Keratinocyte (primary cell): ENCODE measurements at regions not wholly inside any gene's neighbourhood (a gene's known extent, or its start where the extent isn't known, plus 50 kb on each side); places are given as distances from the start of the nearest gene placed in this dataset.

Source experiments
- DNase-seq: peaks from one replicate; pipeline ENCODE4 v3.0.0-alpha.2; 2011; ENCODE audit warnings: low read depth, missing footprints, low spot score
- FAIRE-seq: peaks from 2 replicates; lab custom pipeline; 2011; peaks lifted over from hg19 to GRCh38; lab: Jason Lieb, UNC
- H2AFZ ChIP-seq: 2 replicates; pipeline ENCODE4 v1.6.0; 2012; ENCODE audit warnings: low read length, control low read depth, inconsistent platforms; ENCODE audit not compliant: control insufficient read depth
- H3K27ac ChIP-seq: 2 replicates; pipeline ENCODE4 v1.5.1; 2011; ENCODE audit warnings: low read length; ENCODE audit not compliant: control insufficient read depth, insufficient read depth
- H3K27me3 ChIP-seq: 3 replicates; pipeline ENCODE4 v1.6.0; 2011; ENCODE audit warnings: low read length; ENCODE audit not compliant: control insufficient read depth, insufficient read depth; ENCODE audit errors: extremely low read depth
- H3K36me3 ChIP-seq, 2 experiments: 2 replicates in 1 of 2; 3 replicates in 1 of 2; pipeline ENCODE4 v1.5.1; 2011; ENCODE audit warnings: low read length in 2 of 2, mild to moderate bottlenecking in 1 of 2; ENCODE audit not compliant: control insufficient read depth in 2 of 2, insufficient read depth in 2 of 2; ENCODE audit errors: extremely low read depth in 1 of 2
- H3K4me1 ChIP-seq: 3 replicates; pipeline ENCODE4 v1.5.1; 2011; ENCODE audit warnings: low read length; ENCODE audit not compliant: control insufficient read depth, insufficient read depth; ENCODE audit errors: extremely low read depth
- H3K4me2 ChIP-seq: 3 replicates; pipeline ENCODE4 v1.6.0; 2011; ENCODE audit warnings: low read depth, low read length; ENCODE audit not compliant: control insufficient read depth, insufficient read depth; ENCODE audit errors: extremely low read depth
- H3K4me3 ChIP-seq, 3 experiments: fragments of 200-600 bp in 1 of 3; sonication (generic) in 1 of 3; 2 replicates in 2 of 3; 3 replicates in 1 of 3; pipeline ENCODE4 v1.5.1; 2011 to 2016; ENCODE audit warnings: low read length in 3 of 3, mild to moderate bottlenecking in 3 of 3, control low read depth in 2 of 3, inconsistent platforms in 1 of 3, low read depth in 1 of 3, mixed read lengths in 1 of 3, mixed run types in 1 of 3, moderate library complexity in 1 of 3; ENCODE audit not compliant: control insufficient read depth in 2 of 3, insufficient read depth in 2 of 3; ENCODE audit errors: extremely low read depth in 1 of 3
- H3K79me2 ChIP-seq: 2 replicates; pipeline ENCODE4 v1.6.0; 2012; ENCODE audit warnings: low read length; ENCODE audit not compliant: control insufficient read depth, insufficient read depth
- H3K9ac ChIP-seq: 3 replicates; pipeline ENCODE4 v1.6.0; 2011; ENCODE audit warnings: low read length; ENCODE audit not compliant: control insufficient read depth, insufficient read depth; ENCODE audit errors: extremely low read depth
- H3K9me1 ChIP-seq: 3 replicates; pipeline ENCODE4 v1.6.0; 2011; ENCODE audit warnings: low read length; ENCODE audit not compliant: control insufficient read depth, insufficient read depth; ENCODE audit errors: extremely low read depth
- H3K9me3 ChIP-seq: 2 replicates; pipeline ENCODE4 v1.5.1; 2012; ENCODE audit warnings: low read depth, low read length; ENCODE audit not compliant: control insufficient read depth
- H4K20me1 ChIP-seq: 3 replicates; pipeline ENCODE4 v1.6.0; 2011; ENCODE audit warnings: low read length; ENCODE audit not compliant: control insufficient read depth, insufficient read depth; ENCODE audit errors: extremely low read depth
- EZH2 ChIP-seq: IDR thresholded peaks from one replicate; pipeline ENCODE4 v1.6.1; 2012; ENCODE audit warnings: inconsistent platforms, mild to moderate bottlenecking, low read length, moderate library complexity
- dilution Hi-C: fragments of 300-500 bp; cut with MboI; formaldehyde crosslinking; loops from one replicate; pipeline ENCODE4 v1.7.0; 2020; ENCODE audit warnings: low sequenced_read_pairs; ENCODE audit not compliant: extremely low pct_ligation_motif_present
- TF ChIP-seq, protein P1 (sequence below), 3 experiments: IDR thresholded peaks in 1 of 3; conservative IDR thresholded peaks in 1 of 3; optimal IDR thresholded peaks in 1 of 3; 2 replicates in 2 of 3; 3 replicates in 1 of 3; pipeline versions ENCODE3 to v1.5.1; 2011; ENCODE audit warnings: low read length in 3 of 3, mild to moderate bottlenecking in 3 of 3, moderate library complexity in 2 of 3, control low read depth in 1 of 3, inconsistent platforms in 1 of 3; ENCODE audit not compliant: insufficient read depth in 2 of 3; ENCODE audit errors: extremely low read depth in 1 of 3

DNA sequence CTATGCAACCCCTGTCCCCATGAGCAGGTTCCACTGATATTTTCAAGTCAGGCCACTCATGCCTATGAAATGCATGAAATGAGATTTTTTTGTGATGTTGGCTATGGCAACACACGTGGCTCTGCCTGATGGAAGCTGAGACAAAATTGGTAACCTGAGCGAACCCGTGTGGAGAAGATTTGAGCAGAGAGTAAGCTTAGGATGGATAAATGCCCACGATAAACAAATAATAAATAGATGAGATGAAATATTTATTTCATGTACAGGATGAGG, 153.4 kb upstream of the IER5L start:
- Histone ChIP-seq H3K27ac (no peak overlapping the region), H4K20me1 (no peaks in the 10 kb centered on the region), H2AFZ (no peak overlapping the region), H3K36me3 (peaks cover 0 to 6% of the 10 kb centered on the region in 2 experiments), H3K9me3 (no peaks in the 10 kb centered on the region), H3K9ac (no peak overlapping the region), H3K27me3 (no peaks in the 10 kb centered on the region), H3K4me3 (no peak overlapping the region), H3K79me2 (peaks cover 16% of the 10 kb centered on the region), H3K9me1 (no peaks in the 10 kb centered on the region), H3K4me2 (peak overlapping the region; percentile 99), H3K4me1 (peaks cover 49% of the 10 kb centered on the region)
- dilution Hi-C loops = no loop called here
- DNase-seq (no peak), FAIRE-seq (no peak)
- no peak for TF ChIP-seq EZH2
- TF ChIP-seq, protein P1, sequence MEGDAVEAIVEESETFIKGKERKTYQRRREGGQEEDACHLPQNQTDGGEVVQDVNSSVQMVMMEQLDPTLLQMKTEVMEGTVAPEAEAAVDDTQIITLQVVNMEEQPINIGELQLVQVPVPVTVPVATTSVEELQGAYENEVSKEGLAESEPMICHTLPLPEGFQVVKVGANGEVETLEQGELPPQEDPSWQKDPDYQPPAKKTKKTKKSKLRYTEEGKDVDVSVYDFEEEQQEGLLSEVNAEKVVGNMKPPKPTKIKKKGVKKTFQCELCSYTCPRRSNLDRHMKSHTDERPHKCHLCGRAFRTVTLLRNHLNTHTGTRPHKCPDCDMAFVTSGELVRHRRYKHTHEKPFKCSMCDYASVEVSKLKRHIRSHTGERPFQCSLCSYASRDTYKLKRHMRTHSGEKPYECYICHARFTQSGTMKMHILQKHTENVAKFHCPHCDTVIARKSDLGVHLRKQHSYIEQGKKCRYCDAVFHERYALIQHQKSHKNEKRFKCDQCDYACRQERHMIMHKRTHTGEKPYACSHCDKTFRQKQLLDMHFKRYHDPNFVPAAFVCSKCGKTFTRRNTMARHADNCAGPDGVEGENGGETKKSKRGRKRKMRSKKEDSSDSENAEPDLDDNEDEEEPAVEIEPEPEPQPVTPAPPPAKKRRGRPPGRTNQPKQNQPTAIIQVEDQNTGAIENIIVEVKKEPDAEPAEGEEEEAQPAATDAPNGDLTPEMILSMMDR (optimal IDR thresholded peaks at IDR 0.05 in 1 of 3, IDR thresholded peaks at IDR 0.05 in 1 of 3, conservative IDR thresholded peaks at IDR 0.05 in 1 of 3; ENCODE audit: extremely low read depth in 1 of 3, insufficient read depth in 2 of 3, low read length in 3 of 3) = no peak

DNA sequence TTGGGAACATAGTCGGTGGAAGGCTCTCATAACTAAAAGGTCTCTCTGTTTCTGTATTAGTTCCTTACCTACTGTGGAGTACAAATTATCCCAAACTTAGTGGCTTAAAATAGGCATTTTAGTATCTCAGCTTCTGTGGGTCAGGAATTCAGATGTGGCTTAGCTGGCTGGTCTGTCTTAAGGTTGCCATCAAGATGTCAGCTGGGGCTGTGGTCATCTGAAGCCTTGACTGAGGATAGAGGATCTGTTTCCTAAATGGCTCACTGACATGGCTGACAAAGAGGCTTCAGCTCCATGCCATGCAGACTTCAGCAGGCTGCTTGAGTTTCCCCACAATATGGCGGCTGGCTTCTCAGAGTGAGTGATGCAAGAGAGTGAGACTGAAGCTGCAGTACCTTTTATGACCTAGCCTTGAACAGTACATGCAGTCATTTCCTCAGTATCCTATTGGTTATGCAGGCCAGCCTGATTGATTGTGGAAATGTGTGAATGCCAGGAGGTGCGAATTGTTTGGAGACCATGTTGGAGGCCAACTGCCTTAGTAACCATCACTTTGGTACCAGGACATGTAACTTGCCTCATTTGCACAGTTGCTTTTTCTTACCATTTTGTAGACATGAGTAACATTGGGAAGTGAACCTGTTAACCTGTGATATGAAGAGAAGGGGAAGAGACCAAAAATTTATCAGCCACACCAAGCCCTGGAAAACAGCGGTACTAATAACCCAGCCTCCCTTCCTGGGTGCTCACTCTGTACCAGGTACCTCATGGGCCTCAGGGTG, 152.8 kb upstream of the IER5L start:
- H3K4me1 ChIP-seq = peaks cover 43% of the 10 kb centered on the region
- no peak for TF ChIP-seq EZH2
- TF ChIP-seq, protein P1 (optimal IDR thresholded peaks at IDR 0.05 in 1 of 3, IDR thresholded peaks at IDR 0.05 in 1 of 3, conservative IDR thresholded peaks at IDR 0.05 in 1 of 3; ENCODE audit: extremely low read depth in 1 of 3, insufficient read depth in 2 of 3, low read length in 3 of 3) = no peak
- no peaks in the 10 kb centered on the region for H3K9me1 ChIP-seq
- no peak for FAIRE-seq
- no peaks in the 10 kb centered on the region for H3K9me3 ChIP-seq
- no peak overlapping the region for H3K27ac ChIP-seq
- H3K9ac ChIP-seq = no peak overlapping the region
- H4K20me1 ChIP-seq = no peaks in the 10 kb centered on the region
- peaks cover 11% of the 10 kb centered on the region for H3K79me2 ChIP-seq
- no peak overlapping the region for H2AFZ ChIP-seq
- peaks cover 0 to 4% of the 10 kb centered on the region in 2 experiments for H3K36me3 ChIP-seq
- dilution Hi-C loops = no loop called here
- H3K27me3 ChIP-seq = no peaks in the 10 kb centered on the region
- no peak overlapping the region for H3K4me3 ChIP-seq
- no peak overlapping the region for H3K4me2 ChIP-seq
- DNase-seq = no peak
